OCI-LY1 (cell line): ENCODE measurements at regions not wholly inside any gene's neighbourhood (a gene's known extent, or its start where the extent isn't known, plus 50 kb on each side); places are given as distances from the start of the nearest gene placed in this dataset.

Source experiments
- H2AFZ ChIP-seq: fragments of 200-600 bp; sonication (generic), shearing (Covaris generic); 2 replicates; pipeline ENCODE4 v1.6.0; 2014; ENCODE audit warnings: antibody characterized with exemption, mild to moderate bottlenecking, low read length
- H3F3A ChIP-seq: fragments of 200-600 bp; sonication (generic), shearing (Covaris generic); 2 replicates; pipeline ENCODE4 v1.6.0; 2014; ENCODE audit warnings: mild to moderate bottlenecking, antibody characterized with exemption, low read length, moderate library complexity; ENCODE audit not compliant: insufficient read depth
- H3K27ac ChIP-seq: fragments of 200-600 bp; sonication (generic); 2 replicates; pipeline ENCODE4 v1.5.1; 2014; ENCODE audit warnings: low read length, mixed run types, mild to moderate bottlenecking, low read depth; ENCODE audit not compliant: poor library complexity, severe bottlenecking
- H3K27me3 ChIP-seq: fragments of 200-600 bp; sonication (generic); 2 replicates; pipeline ENCODE4 v1.6.0; 2014; ENCODE audit warnings: antibody characterized with exemption, mild to moderate bottlenecking, low read length, moderate library complexity; ENCODE audit not compliant: insufficient read depth
- H3K36me3 ChIP-seq: fragments of 200-600 bp; sonication (generic); 2 replicates; pipeline ENCODE4 v1.6.1; 2014; ENCODE audit warnings: mild to moderate bottlenecking, antibody characterized with exemption, low read length, moderate library complexity, mixed read lengths; ENCODE audit not compliant: insufficient read depth
- H3K4me1 ChIP-seq: fragments of 200-600 bp; sonication (generic); 2 replicates; pipeline ENCODE4 v1.5.1; 2014; ENCODE audit warnings: mild to moderate bottlenecking, low read length, moderate library complexity; ENCODE audit not compliant: insufficient read depth, severe bottlenecking
- H3K4me2 ChIP-seq: fragments of 200-600 bp; sonication (generic), shearing (Covaris generic); 2 replicates; pipeline ENCODE4 v1.6.1; 2014; ENCODE audit warnings: low read length
- H3K4me3 ChIP-seq: fragments of 200-600 bp; sonication (generic); 2 replicates; pipeline ENCODE4 v1.5.1; 2014; ENCODE audit warnings: low read length, low read depth, mild to moderate bottlenecking, mixed read lengths; ENCODE audit not compliant: poor library complexity, severe bottlenecking
- H3K79me2 ChIP-seq: fragments of 200-600 bp; shearing (Covaris generic); 2 replicates; pipeline ENCODE4 v1.6.1; 2016; ENCODE audit warnings: mixed run types, low read length, mixed read lengths; ENCODE audit not compliant: insufficient read depth
- H3K9ac ChIP-seq: fragments of 200-600 bp; sonication (generic), shearing (Covaris generic); 2 replicates; pipeline ENCODE4 v1.6.1; 2014; ENCODE audit warnings: mild to moderate bottlenecking, low read length, mixed read lengths
- H3K9me2 ChIP-seq: fragments of 200-600 bp; sonication (generic), shearing (Covaris generic); 2 replicates; pipeline ENCODE4 v1.6.1; 2014; ENCODE audit warnings: low read depth, mild to moderate bottlenecking, low read length, mixed read lengths
- H3K9me3 ChIP-seq: fragments of 200-600 bp; shearing (Covaris generic); 2 replicates; pipeline ENCODE4 v1.6.1; 2014; ENCODE audit warnings: low read length, mixed read lengths
- H4K20me1 ChIP-seq: fragments of 200-600 bp; sonication (generic), shearing (Covaris generic); 2 replicates; pipeline ENCODE4 v1.6.0; 2016; ENCODE audit warnings: mild to moderate bottlenecking, low read length; ENCODE audit not compliant: insufficient read depth
- CTCF ChIP-seq: fragments of 200-600 bp; sonication (generic), shearing (Covaris generic); IDR thresholded peaks from 2 replicates; pipeline ENCODE4 v1.5.1; 2017; ENCODE audit warnings: mild to moderate bottlenecking, antibody characterized with exemption, low read length, moderate library complexity, mixed read lengths
- EZH2 ChIP-seq: fragments of 200-600 bp; sonication (generic), shearing (Covaris generic); IDR thresholded peaks from 2 replicates; pipeline ENCODE4 v1.8.0; 2017; ENCODE audit warnings: borderline replicate concordance, mixed run types, mild to moderate bottlenecking, antibody characterized with exemption, low read length, moderate library complexity, mixed read lengths

- Histone ChIP-seq H3K4me1 (no peaks in the 10 kb centered on the region), H3K4me3 (no peak overlapping the region), H4K20me1 (no peaks in the 10 kb centered on the region), H3K27me3 (no peaks in the 10 kb centered on the region), H3F3A (no peaks in the 10 kb centered on the region), H3K79me2 (no peaks in the 10 kb centered on the region), H3K9ac (no peak overlapping the region), H3K9me3 (no peaks in the 10 kb centered on the region), H3K9me2 (no peaks in the 10 kb centered on the region), H3K4me2 (no peak overlapping the region), H2AFZ (no peak overlapping the region), H3K27ac (no peak overlapping the region), H3K36me3 (no peaks in the 10 kb centered on the region)
- no peak for TF ChIP-seq CTCF
- no peak for TF ChIP-seq EZH2
Observed at GRCh38 chr6:51466427-51466826, 621.0 kb downstream of the PKHD1 start.

GRCh38 chr6:51467231-51467952 lies 620.0 kb downstream of the PKHD1 start:
- no peaks in the 10 kb centered on the region for H4K20me1 ChIP-seq
- no peaks in the 10 kb centered on the region for H3F3A ChIP-seq
- H3K4me2 ChIP-seq = no peak overlapping the region
- no peak overlapping the region for H3K4me3 ChIP-seq
- no peak overlapping the region for H3K9ac ChIP-seq
- H3K9me2 ChIP-seq = no peaks in the 10 kb centered on the region
- no peaks in the 10 kb centered on the region for H3K4me1 ChIP-seq
- H3K79me2 ChIP-seq = no peaks in the 10 kb centered on the region
- H3K9me3 ChIP-seq = no peaks in the 10 kb centered on the region
- no peak for TF ChIP-seq CTCF
- TF ChIP-seq EZH2 = no peak
- H3K36me3 ChIP-seq = no peaks in the 10 kb centered on the region
- H2AFZ ChIP-seq = no peak overlapping the region
- no peak overlapping the region for H3K27ac ChIP-seq
- H3K27me3 ChIP-seq = no peaks in the 10 kb centered on the region

DNA sequence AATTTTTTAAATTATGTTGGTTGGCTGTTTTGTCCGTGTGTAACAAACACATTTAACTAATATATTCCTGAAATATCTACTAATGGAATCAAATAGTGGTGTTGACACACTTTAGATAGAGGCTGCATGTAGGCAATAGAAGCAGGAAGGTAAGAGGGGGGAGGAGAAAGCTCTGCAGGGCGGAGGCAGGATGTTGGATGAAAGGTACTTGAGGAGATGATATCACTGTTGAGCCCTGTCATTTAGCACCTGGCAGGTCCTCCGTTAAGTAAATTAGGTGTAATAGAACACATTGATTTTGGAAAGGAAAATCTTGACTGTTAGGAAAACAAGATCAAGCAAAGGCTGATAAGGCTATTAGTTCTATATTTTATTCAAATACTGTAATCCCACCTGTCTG lies 618.7 kb downstream of the PKHD1 start:
- Histone ChIP-seq H2AFZ (no peak overlapping the region), H3K9me3 (no peaks in the 10 kb centered on the region), H3K9ac (no peak overlapping the region), H3K36me3 (no peaks in the 10 kb centered on the region), H3F3A (no peaks in the 10 kb centered on the region), H3K27ac (no peak overlapping the region), H3K4me3 (no peak overlapping the region), H4K20me1 (no peaks in the 10 kb centered on the region), H3K4me2 (no peak overlapping the region), H3K79me2 (no peaks in the 10 kb centered on the region), H3K9me2 (no peaks in the 10 kb centered on the region), H3K4me1 (no peaks in the 10 kb centered on the region), H3K27me3 (no peaks in the 10 kb centered on the region)
- TF ChIP-seq CTCF (no peak), EZH2 (no peak)
